CD4-positive, alpha-beta T cell (primary cell): ENCODE measurements at regions not wholly inside any gene's neighbourhood (a gene's known extent, or its start where the extent isn't known, plus 50 kb on each side); places are given as distances from the start of the nearest gene placed in this dataset.
"Not testable (repeated sequence)": the region's sequence is repeated elsewhere in the genome, so short reads cannot be mapped to it uniquely, and the experiment has no call there.

Source experiments
- ATAC-seq: fragments of 200-7000 bp; cut with Tn5 transposase; one replicate; pipeline ENCODE4 v1.10.0; 2022; ENCODE audit warnings: mild to moderate bottlenecking; ENCODE audit not compliant: poor library complexity
- CTCF ChIA-PET: fragments of 350-600 bp; sonication (Branson Sonifier 250); formaldehyde crosslinking; loops from one replicate; lab custom pipeline; 2021; ENCODE audit warnings: antibody characterized with exemption, inconsistent platforms; lab: Charles Lee
- POLR2A ChIA-PET: fragments of 350-600 bp; sonication (Branson Sonifier 250); formaldehyde crosslinking; loops from one replicate; lab custom pipeline; 2021; ENCODE audit warnings: antibody characterized with exemption, inconsistent platforms; lab: Charles Lee
- DNase-seq, 14 experiments: peaks; one replicate each; pipeline ENCODE4 v3.0.0-alpha.2; 2013 to 2020; ENCODE audit warnings: mixed read lengths in 2 of 14
- H3K27ac ChIP-seq, 2 donors: one replicate each; pipeline versions ENCODE4 v1.5.1 to v1.7.0; 2013; ENCODE audit warnings: low read length in 2 of 2, low read depth in 1 of 2, mild to moderate bottlenecking in 1 of 2
- H3K27me3 ChIP-seq, 2 experiments: 1 replicate in 1 of 2; 2 replicates in 1 of 2; pipeline versions ENCODE4 v1.6.1 to v1.7.0; 2013; ENCODE audit warnings: low read length in 2 of 2, control low read depth in 1 of 2, mild to moderate bottlenecking in 1 of 2, moderate library complexity in 1 of 2; ENCODE audit not compliant: insufficient read depth in 2 of 2, control insufficient read depth in 1 of 2
- H3K36me3 ChIP-seq: one replicate; pipeline ENCODE4 v1.6.1; 2013; ENCODE audit warnings: low read length, control low read depth; ENCODE audit not compliant: insufficient read depth
- H3K4me1 ChIP-seq: one replicate; pipeline ENCODE4 v1.6.1; 2013; ENCODE audit warnings: low read length, control low read depth; ENCODE audit not compliant: insufficient read depth
- H3K4me3 ChIP-seq: one replicate; pipeline ENCODE4 v1.5.1; 2013; ENCODE audit warnings: mild to moderate bottlenecking, low read length, moderate library complexity
- H3K9me3 ChIP-seq, 2 experiments: 1 replicate in 1 of 2; 2 replicates in 1 of 2; pipeline versions ENCODE4 v1.6.1 to v1.7.0; 2013; ENCODE audit warnings: low read length in 2 of 2, mild to moderate bottlenecking in 2 of 2, control low read depth in 1 of 2, moderate library complexity in 1 of 2; ENCODE audit not compliant: control insufficient read depth in 1 of 2, insufficient read depth in 1 of 2
- H3K27ac Mint-ChIP-seq: one replicate; pipeline ENCODE4 v1.8.0; 2020; ENCODE audit warnings: mixed read lengths
- H3K27me3 Mint-ChIP-seq: one replicate; pipeline ENCODE4 v1.8.0; 2021; ENCODE audit warnings: mixed read lengths
- H3K36me3 Mint-ChIP-seq: one replicate; pipeline ENCODE4 v1.8.0; 2021; ENCODE audit warnings: low read depth, mixed read lengths
- H3K4me1 Mint-ChIP-seq: one replicate; pipeline ENCODE4 v1.8.0; 2021; ENCODE audit warnings: low read depth, mixed read lengths
- H3K4me3 Mint-ChIP-seq: one replicate; pipeline ENCODE4 v1.8.0; 2020; ENCODE audit warnings: mild to moderate bottlenecking, mixed read lengths
- H3K9me3 Mint-ChIP-seq: one replicate; pipeline ENCODE4 v1.8.0; 2020; ENCODE audit warnings: mixed read lengths
- intact Hi-C, 2 experiments: fragments of 100-400 bp; cut with DNase I in 1 of 2; cut with micrococcal nuclease in 1 of 2; formaldehyde crosslinking; loops; one replicate each; pipeline versions ENCODE4 v1.15.1 to v1.9.0; 2023 to 2025; cut with DNase I, micrococcal nuclease
- TF ChIP-seq, protein P1 (sequence below): fragments of 200-600 bp; IDR thresholded peaks from one replicate; pipeline ENCODE4 v1.8.0; 2022; ENCODE audit warnings: antibody characterized with exemption, mild to moderate bottlenecking

DNA sequence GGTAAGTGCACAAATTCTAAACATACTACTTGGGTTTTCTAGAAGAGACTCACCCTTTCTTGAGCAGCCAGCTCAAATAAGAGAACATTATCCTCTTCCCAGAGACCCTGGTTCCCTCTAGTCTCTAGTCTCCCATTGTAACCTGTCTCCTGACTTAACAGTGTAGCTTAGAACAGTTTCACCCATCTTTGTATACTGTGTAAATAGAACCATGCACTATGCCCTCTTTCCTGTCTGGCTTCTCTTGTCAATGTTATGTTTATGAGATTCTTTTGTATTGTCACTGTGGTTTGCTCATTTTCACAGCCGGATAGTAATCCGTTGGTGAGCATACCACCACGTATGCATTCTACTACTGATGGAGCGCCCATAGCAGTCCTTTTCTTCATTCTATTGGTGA, 227.4 kb upstream of the PLPP4 start:
- no peaks in the 10 kb centered on the region for H3K27me3 ChIP-seq
- TF ChIP-seq, protein P1, sequence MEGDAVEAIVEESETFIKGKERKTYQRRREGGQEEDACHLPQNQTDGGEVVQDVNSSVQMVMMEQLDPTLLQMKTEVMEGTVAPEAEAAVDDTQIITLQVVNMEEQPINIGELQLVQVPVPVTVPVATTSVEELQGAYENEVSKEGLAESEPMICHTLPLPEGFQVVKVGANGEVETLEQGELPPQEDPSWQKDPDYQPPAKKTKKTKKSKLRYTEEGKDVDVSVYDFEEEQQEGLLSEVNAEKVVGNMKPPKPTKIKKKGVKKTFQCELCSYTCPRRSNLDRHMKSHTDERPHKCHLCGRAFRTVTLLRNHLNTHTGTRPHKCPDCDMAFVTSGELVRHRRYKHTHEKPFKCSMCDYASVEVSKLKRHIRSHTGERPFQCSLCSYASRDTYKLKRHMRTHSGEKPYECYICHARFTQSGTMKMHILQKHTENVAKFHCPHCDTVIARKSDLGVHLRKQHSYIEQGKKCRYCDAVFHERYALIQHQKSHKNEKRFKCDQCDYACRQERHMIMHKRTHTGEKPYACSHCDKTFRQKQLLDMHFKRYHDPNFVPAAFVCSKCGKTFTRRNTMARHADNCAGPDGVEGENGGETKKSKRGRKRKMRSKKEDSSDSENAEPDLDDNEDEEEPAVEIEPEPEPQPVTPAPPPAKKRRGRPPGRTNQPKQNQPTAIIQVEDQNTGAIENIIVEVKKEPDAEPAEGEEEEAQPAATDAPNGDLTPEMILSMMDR, result no peak
- H3K27me3 Mint-ChIP-seq, result peaks cover 6% of the 10 kb centered on the region

DNA sequence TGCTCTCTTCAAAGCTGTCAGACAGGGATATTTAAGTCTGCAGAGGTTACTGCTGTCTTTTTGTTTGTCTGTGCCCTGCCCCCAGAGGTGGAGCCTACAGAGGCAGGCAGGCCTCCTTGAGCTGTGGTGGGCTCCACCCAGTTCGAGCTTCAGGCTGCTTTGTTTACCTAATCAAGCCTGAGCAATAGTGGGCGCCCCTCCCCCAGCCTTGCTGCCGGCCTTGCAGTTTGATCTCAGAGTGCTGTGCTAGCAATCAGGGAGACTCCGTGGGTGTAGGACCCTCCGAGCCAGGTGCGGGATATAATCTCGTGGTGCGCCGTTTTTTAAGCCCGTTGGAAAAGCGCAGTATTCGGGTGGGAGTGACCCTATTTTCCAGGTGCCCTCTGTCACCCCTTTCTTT, 217.3 kb upstream of the PLPP4 start:
- ATAC-seq, H3K4me3 Mint-ChIP-seq, H3K4me1 ChIP-seq, CTCF ChIA-PET, H3K27ac Mint-ChIP-seq, H3K27me3 ChIP-seq, H3K9me3 Mint-ChIP-seq, H3K36me3 Mint-ChIP-seq, H3K9me3 ChIP-seq, H3K36me3 ChIP-seq, POLR2A ChIA-PET, DNase-seq, H3K4me3 ChIP-seq, H3K27ac ChIP-seq, intact Hi-C loops, H3K4me1 Mint-ChIP-seq: not testable (repeated sequence)
- peaks cover 16% of the 10 kb centered on the region for H3K27me3 Mint-ChIP-seq

More for the DNA sequence above, 227.4 kb upstream of the PLPP4 start:
- H3K36me3 ChIP-seq, result no peaks in the 10 kb centered on the region
- DNase-seq (no peak), ATAC-seq (no peak)
- H3K4me3 ChIP-seq, result no peak overlapping the region
- H3K9me3 ChIP-seq, result peaks cover 0 to 5% of the 10 kb centered on the region in 2 experiments
- Mint-ChIP-seq H3K4me1 (no peaks in the 10 kb centered on the region), H3K27ac (no peak overlapping the region), H3K4me3 (no peak overlapping the region), H3K9me3 (peaks cover 4% of the 10 kb centered on the region), H3K36me3 (no peaks in the 10 kb centered on the region)
- ChIA-PET POLR2A (no interaction called here), CTCF (interaction anchor here (0.7 kb wide), 1 partner anchor 1993 kb away, joined by 4 read pairs; no protein-coding TSS in a partner anchor)
- intact Hi-C loops, result no loop called here
- no peaks in the 10 kb centered on the region for H3K4me1 ChIP-seq
- no peak overlapping the region for H3K27ac ChIP-seq

DNA sequence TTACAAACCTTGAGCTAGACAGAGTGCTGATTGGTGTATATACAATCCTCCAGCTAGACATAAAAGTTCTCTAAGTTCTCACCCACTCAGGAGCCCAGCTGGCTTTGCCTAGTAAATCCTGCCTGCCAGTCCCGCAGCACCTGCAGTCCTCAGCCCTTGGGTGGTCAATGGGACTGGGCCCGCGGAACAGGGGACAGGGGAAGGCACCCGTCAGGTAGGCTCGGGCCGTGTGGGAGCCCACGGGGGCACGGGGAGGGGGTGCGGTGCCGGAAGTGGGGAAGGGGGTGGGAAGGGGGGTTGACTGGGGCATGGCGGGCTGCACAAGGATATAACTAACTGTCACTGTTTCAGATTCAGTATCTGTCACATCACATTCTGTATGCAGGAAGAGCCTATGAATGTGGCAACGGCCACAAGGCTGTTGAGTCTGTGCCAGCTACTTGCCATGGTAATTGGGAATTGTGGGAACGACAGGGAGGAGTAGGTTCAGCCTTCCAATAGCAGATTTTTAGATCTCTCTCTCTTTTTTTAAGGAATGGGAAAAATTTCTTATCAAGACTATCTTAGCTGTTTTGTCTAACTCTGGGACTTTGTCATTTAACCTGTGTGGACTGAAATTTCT, 205.1 kb upstream of the PLPP4 start:
- Histone ChIP-seq H3K27me3 (peaks cover 3 to 5% of the 10 kb centered on the region in 2 experiments), H3K27ac (no peak overlapping the region), H3K9me3 (no peaks in the 10 kb centered on the region), H3K36me3 (no peaks in the 10 kb centered on the region), H3K4me3 (no peak overlapping the region), H3K4me1 (no peaks in the 10 kb centered on the region)
- no peak overlapping the region for H3K27ac Mint-ChIP-seq
- intact Hi-C loops, result no loop called here
- peaks cover 3% of the 10 kb centered on the region for H3K9me3 Mint-ChIP-seq
- TF ChIP-seq, protein P1, result no peak
- no peak overlapping the region for H3K4me3 Mint-ChIP-seq
- H3K4me1 Mint-ChIP-seq, result no peaks in the 10 kb centered on the region
- POLR2A ChIA-PET, result no interaction called here
- no peak for ATAC-seq
- H3K36me3 Mint-ChIP-seq, result no peaks in the 10 kb centered on the region
- H3K27me3 Mint-ChIP-seq, result peaks cover 5% of the 10 kb centered on the region
- DNase-seq, result no peak
- CTCF ChIA-PET, result no interaction called here

GRCh38 chr10:120253131-120253530, 203.9 kb upstream of the PLPP4 start:
- Histone ChIP-seq H3K27me3 (peaks cover 3 to 5% of the 10 kb centered on the region in 2 experiments), H3K36me3 (no peaks in the 10 kb centered on the region), H3K4me1 (no peaks in the 10 kb centered on the region), H3K4me3 (no peak overlapping the region), H3K27ac (no peak overlapping the region), H3K9me3 (no peaks in the 10 kb centered on the region)
- POLR2A ChIA-PET, result no interaction called here
- Mint-ChIP-seq H3K4me3 (no peak overlapping the region), H3K36me3 (no peaks in the 10 kb centered on the region), H3K9me3 (no peaks in the 10 kb centered on the region), H3K27me3 (peaks cover 5% of the 10 kb centered on the region), H3K27ac (no peak overlapping the region), H3K4me1 (no peaks in the 10 kb centered on the region)
- CTCF ChIA-PET, result no interaction called here
- ATAC-seq (no peak), DNase-seq (no peak)
- intact Hi-C loops, result no loop called here
- TF ChIP-seq, protein P1, result no peak
